22Rv1 (cell line): ENCODE measurements at regions not wholly inside any gene's neighbourhood (a gene's known extent, or its start where the extent isn't known, plus 50 kb on each side); places are given as distances from the start of the nearest gene placed in this dataset.

Experiments used
- ZFX ChIP-seq: fragments of 450-650 bp; IDR thresholded peaks from 2 replicates; pipeline ENCODE4 v1.6.1; 2017; ENCODE audit warnings: antibody characterized with exemption, borderline replicate concordance
- TF ChIP-seq, protein P1 (sequence below): fragments of 450-650 bp; IDR thresholded peaks from 2 replicates; pipeline ENCODE4 v1.5.1; 2017; ENCODE audit warnings: mild to moderate bottlenecking

DNA sequence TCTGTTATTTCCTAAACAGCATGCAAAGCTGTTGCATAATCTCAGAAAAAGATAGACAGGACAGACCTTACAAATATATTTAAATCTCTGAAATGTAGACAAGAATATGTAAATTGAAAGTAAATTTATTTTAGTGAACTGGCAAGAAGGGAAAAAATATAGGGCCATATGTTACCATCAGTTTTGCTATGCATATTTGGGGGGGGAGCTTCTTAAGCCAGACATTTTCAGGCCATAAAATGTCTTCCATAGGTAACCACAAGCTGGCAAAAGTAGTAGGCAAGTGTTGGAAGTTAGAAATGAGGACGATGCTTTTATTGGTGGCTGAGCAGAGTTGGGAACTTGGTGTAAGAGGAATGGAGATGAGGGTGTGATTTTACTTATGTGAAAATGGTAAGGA lies 272.0 kb upstream of the CXXC4 start:
- TF ChIP-seq, protein P1, sequence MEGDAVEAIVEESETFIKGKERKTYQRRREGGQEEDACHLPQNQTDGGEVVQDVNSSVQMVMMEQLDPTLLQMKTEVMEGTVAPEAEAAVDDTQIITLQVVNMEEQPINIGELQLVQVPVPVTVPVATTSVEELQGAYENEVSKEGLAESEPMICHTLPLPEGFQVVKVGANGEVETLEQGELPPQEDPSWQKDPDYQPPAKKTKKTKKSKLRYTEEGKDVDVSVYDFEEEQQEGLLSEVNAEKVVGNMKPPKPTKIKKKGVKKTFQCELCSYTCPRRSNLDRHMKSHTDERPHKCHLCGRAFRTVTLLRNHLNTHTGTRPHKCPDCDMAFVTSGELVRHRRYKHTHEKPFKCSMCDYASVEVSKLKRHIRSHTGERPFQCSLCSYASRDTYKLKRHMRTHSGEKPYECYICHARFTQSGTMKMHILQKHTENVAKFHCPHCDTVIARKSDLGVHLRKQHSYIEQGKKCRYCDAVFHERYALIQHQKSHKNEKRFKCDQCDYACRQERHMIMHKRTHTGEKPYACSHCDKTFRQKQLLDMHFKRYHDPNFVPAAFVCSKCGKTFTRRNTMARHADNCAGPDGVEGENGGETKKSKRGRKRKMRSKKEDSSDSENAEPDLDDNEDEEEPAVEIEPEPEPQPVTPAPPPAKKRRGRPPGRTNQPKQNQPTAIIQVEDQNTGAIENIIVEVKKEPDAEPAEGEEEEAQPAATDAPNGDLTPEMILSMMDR: no peak
- TF ChIP-seq ZFX: no peak
